Activated T-cell treated with anti-CD3 and anti-CD28 coated beads for 24 hours (primary cell): ENCODE measurements at regions not wholly inside any gene's neighbourhood (a gene's known extent, or its start where the extent isn't known, plus 50 kb on each side); places are given as distances from the start of the nearest gene placed in this dataset.

Experiments used
- DNase-seq: peaks from one replicate; pipeline ENCODE4 v3.0.0-alpha.2; 2020; ENCODE audit warnings: low read depth

DNA sequence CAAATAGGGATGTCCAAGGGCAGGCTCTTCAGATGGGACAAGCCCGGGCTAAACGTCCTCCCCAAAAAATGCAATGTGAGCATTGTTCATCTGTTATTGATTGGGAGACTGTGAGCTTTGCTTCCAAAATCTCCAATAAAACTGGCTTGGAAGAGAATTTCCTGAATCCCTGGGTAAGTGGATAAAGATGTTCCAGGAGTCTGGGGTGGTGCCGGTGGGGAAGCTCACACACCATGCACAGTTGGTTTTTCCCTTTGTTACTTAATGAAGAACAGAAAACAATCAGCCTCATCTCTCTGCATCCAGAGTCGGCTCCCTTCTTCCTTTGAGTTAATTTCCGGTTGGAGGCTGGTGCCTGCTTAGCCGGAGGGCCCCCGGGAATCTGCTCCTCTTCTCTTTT, 72.1 kb upstream of the ZBTB40 start:
- no peak for DNase-seq

GRCh38 chr1:22380024-22380785, 71.4 kb upstream of the ZBTB40 start:
- DNase-seq = no peak

DNA sequence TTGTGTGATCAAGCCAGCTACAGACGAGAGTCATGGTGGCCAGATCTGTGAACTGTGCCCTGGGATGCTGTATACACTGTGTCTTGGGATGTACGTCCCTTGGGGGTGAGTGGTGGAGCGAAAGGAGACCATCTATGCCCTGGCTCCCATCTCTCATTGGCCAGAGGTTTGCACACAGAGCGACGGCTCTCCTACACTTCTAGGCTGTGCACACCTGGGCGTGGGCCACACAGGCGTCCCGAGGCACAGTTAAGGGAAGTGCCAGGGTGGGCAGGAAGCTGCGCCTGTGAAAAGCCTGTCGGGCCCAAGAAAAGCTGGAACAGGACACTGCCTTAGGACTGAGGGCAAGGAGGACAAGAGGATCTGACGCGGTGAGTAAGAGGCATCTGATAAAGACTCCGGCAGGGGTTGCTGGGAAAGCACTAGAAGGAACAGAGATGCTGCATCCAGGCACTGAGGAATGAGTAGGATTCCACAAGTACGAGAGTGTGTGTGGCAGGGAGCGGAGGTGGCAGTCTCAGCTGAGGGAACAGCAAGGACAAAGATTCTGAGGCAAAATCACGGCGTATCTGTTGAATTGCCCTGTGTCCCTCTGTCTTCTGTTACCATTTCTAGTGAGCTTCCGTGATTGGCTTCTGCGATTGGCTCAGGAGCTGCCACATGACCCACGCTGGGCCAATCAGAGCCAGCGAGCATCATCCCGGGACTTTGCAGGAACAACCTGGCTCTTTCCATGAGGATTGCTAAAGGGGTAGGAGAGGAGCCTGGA, 67.9 kb upstream of the ZBTB40 start:
- DNase-seq = no peak

DNA sequence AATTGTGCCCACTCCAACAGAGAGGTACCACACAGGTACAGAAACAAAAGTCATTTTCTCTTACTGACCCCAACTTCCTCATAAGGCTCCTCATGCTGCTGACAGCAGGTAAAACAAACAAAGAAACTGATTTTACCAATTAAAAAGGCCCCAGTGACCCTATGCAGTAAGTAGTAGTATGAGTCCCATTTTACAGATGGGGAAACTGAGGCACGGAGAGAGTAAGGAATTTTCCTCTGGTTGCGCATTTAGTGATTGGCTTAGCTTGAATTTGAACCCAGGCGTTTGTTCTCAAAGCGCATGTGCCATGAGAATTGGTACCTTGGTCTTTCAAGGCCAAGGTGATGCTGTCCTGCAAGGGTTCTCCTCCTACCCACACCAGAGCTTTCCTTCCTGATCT, 66.1 kb upstream of the ZBTB40 start:
- no peak for DNase-seq

- no peak for DNase-seq
These were observed 64.9 kb upstream of the ZBTB40 start for GRCh38 chr1:22386774-22387173.

GRCh38 chr1:22387919-22388580, 63.6 kb upstream of the ZBTB40 start:
- DNase-seq = no peak

- no peak for DNase-seq
These were observed 62.8 kb upstream of the ZBTB40 start for GRCh38 chr1:22388671-22389450.

GRCh38 chr1:22393587-22393986, 58.1 kb upstream of the ZBTB40 start:
- no peak for DNase-seq

GRCh38 chr1:22398656-22399420, 52.8 kb upstream of the ZBTB40 start:
- DNase-seq = no peak

DNA sequence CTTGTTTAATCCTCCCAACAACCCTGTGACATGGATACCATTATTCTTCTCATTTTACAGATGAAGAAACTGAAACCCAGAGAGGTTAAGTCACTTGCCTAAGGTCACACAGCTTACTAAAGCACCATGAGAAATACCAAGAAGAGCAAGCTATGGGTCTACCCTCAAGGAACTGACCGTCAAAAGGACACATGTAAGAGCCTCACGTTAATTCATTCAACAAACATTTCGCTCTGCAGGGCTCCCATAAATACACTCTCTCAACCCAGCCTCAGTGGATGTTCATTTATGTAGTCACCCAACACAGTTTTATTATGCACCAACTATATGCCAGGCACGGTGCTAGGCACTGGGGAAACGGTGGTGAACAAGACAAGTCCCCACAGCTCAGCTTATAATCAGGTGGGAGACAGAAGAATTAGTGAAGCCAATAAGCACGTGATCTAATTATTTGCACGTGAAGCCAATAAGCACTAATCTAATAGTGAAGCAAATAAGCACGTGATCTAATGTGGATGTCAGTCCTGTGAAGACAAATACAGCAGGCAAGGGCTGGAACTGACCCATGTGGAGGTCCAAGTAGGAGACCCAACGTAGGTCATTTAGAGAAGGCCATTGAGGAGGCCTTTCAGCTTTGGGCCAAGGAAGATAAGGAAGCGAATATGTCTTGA, 52.1 kb upstream of the ZBTB40 start:
- no peak for DNase-seq
